B cell (primary cell): ENCODE measurements at regions not wholly inside any gene's neighbourhood (a gene's known extent, or its start where the extent isn't known, plus 50 kb on each side); places are given as distances from the start of the nearest gene placed in this dataset.
A peak's percentile ranks its signal among the peaks of the same experiment; 100 is the strongest.

Source experiments
- ATAC-seq: fragments of 200-7000 bp; cut with Tn5 transposase; one replicate; pipeline ENCODE4 v1.10.0; 2021; ENCODE audit warnings: low read depth, mild to moderate bottlenecking, moderate number of reproducible peaks, moderate library complexity
- CTCF ChIA-PET: fragments of 350-600 bp; sonication (Branson Sonifier 250); formaldehyde crosslinking; loops from one replicate; lab custom pipeline; 2021; ENCODE audit warnings: antibody characterized with exemption, inconsistent platforms; lab: Charles Lee
- POLR2A ChIA-PET: fragments of 350-600 bp; sonication (Branson Sonifier 250); formaldehyde crosslinking; loops from one replicate; lab custom pipeline; 2021; ENCODE audit warnings: antibody characterized with exemption; lab: Charles Lee
- DNase-seq: peaks from one replicate; pipeline ENCODE4 v3.0.0; 2013
- H2AFZ ChIP-seq: 2 replicates; pipeline ENCODE4 v1.6.1; 2012; ENCODE audit warnings: mild to moderate bottlenecking, low read depth, low read length; ENCODE audit not compliant: insufficient read depth, poor library complexity, severe bottlenecking
- H3K27ac ChIP-seq, 2 donors: 1 replicate in 1 of 2; 2 replicates in 1 of 2; pipeline ENCODE4 v1.5.1; 2012 to 2013; ENCODE audit warnings: low read length in 2 of 2, mild to moderate bottlenecking in 2 of 2, moderate library complexity in 1 of 2
- H3K27me3 ChIP-seq, 4 experiments: fragments of 200-600 bp in 1 of 4; sonication (generic) in 1 of 4; replicated peaks in 1 of 4; 1 replicate in 2 of 4; 2 replicates in 2 of 4; pipeline versions ENCODE4 v1.6.1 to v1.7.0; 2013 to 2016; ENCODE audit warnings: low read length in 3 of 4, mild to moderate bottlenecking in 2 of 4, mixed read lengths in 1 of 4, moderate library complexity in 1 of 4; ENCODE audit not compliant: insufficient read depth in 4 of 4, control insufficient read depth in 3 of 4; ENCODE audit errors: control extremely low read depth in 1 of 4
- H3K36me3 ChIP-seq, 2 experiments: replicated peaks in 1 of 2; 1 replicate in 1 of 2; 2 replicates in 1 of 2; pipeline versions ENCODE4 v1.6.1 to v1.7.1; 2013; ENCODE audit warnings: low read length in 1 of 2; ENCODE audit not compliant: insufficient read depth in 2 of 2, control insufficient read depth in 1 of 2; ENCODE audit errors: control extremely low read depth in 1 of 2, extremely low read depth in 1 of 2
- H3K4me1 ChIP-seq, 2 donors: fragments of 200-600 bp in 1 of 2; sonication (generic) in 1 of 2; 1 replicate in 1 of 2; 2 replicates in 1 of 2; pipeline versions ENCODE4 v1.5.1 to v1.6.1; 2013 to 2017; ENCODE audit warnings: low read length in 2 of 2; ENCODE audit not compliant: control insufficient read depth in 2 of 2, insufficient read depth in 2 of 2
- H3K4me2 ChIP-seq: replicated peaks from 2 replicates; pipeline ENCODE3; 2012; ENCODE audit warnings: mild to moderate bottlenecking, low read depth, low read length; ENCODE audit not compliant: poor library complexity, severe bottlenecking
- H3K4me3 ChIP-seq, 5 experiments: fragments of 200-600 bp in 1 of 5; sonication (generic) in 1 of 5; 1 replicate in 3 of 5; 2 replicates in 2 of 5; pipeline versions ENCODE4 v1.5.1 to v1.7.0; 2011 to 2016; ENCODE audit warnings: low read length in 4 of 5, mild to moderate bottlenecking in 4 of 5, low read depth in 2 of 5, control low read depth in 1 of 5, moderate library complexity in 1 of 5; ENCODE audit not compliant: insufficient read depth in 1 of 5; ENCODE audit errors: control extremely low read depth in 1 of 5, extremely low read depth in 1 of 5
- H3K79me2 ChIP-seq: fragments of 200-600 bp; sonication (generic); one replicate; pipeline ENCODE4 v1.6.0; 2016; ENCODE audit warnings: low read length; ENCODE audit not compliant: control insufficient read depth, insufficient read depth
- H3K9ac ChIP-seq: fragments of 200-600 bp; sonication (generic); 2 replicates; pipeline ENCODE4 v1.6.1; 2017; ENCODE audit warnings: mild to moderate bottlenecking, low read length, moderate library complexity
- H3K9me3 ChIP-seq, 3 donors: one replicate each; pipeline versions ENCODE4 v1.6.1 to v1.7.1; 2013; ENCODE audit warnings: low read length in 2 of 3; ENCODE audit not compliant: control insufficient read depth in 2 of 3, insufficient read depth in 1 of 3; ENCODE audit errors: control extremely low read depth in 1 of 3
- H4K20me1 ChIP-seq: 2 replicates; pipeline ENCODE4 v1.6.0; 2012; ENCODE audit warnings: mild to moderate bottlenecking, low read length; ENCODE audit not compliant: insufficient read depth, control insufficient read depth, poor library complexity, severe bottlenecking
- H3K27ac Mint-ChIP-seq: one replicate; pipeline ENCODE4 v1.8.0; 2021; ENCODE audit warnings: mixed read lengths
- H3K27me3 Mint-ChIP-seq: one replicate; pipeline ENCODE4 v1.8.0; 2021; ENCODE audit warnings: mixed read lengths
- H3K4me1 Mint-ChIP-seq: one replicate; pipeline ENCODE4 v1.8.0; 2021; ENCODE audit warnings: mixed read lengths
- H3K4me3 Mint-ChIP-seq: one replicate; pipeline ENCODE4 v1.8.0; 2021; ENCODE audit warnings: mixed read lengths
- H3K9me3 Mint-ChIP-seq: one replicate; pipeline ENCODE4 v1.8.0; 2022; ENCODE audit warnings: mixed read lengths; ENCODE audit not compliant: insufficient read depth
- CTCF ChIP-seq: fragments of 200-600 bp; IDR thresholded peaks from one replicate; pipeline ENCODE4 v1.8.0; 2022; ENCODE audit warnings: antibody characterized with exemption, mild to moderate bottlenecking
- EZH2 ChIP-seq: IDR thresholded peaks from 2 replicates; pipeline ENCODE4 v1.6.1; 2012; ENCODE audit warnings: borderline replicate concordance, low read depth, mild to moderate bottlenecking, moderate library complexity, low read length; ENCODE audit not compliant: insufficient read depth, poor library complexity, severe bottlenecking
- WGBS: methylation state at CpG from one replicate; pipeline ENCODE4 v1.1.5; 2013; ENCODE audit warnings: missing lambda C conversion rate; ENCODE audit not compliant: insufficient coverage; 5-methylcytosine and 5-hydroxymethylcytosine counted together
- intact Hi-C: fragments of 100-400 bp; cut with micrococcal nuclease; formaldehyde crosslinking; loops from one replicate; pipeline ENCODE4 v1.10.0; 2022

GRCh38 chr6:14718861-14719260, 527.0 kb upstream of the JARID2 start:
- no peaks in the 10 kb centered on the region for H3K9me3 Mint-ChIP-seq
- TF ChIP-seq CTCF: no peak
- TF ChIP-seq EZH2: no peak
- Histone ChIP-seq H3K4me1 (peaks cover 83 to 84% of the 10 kb centered on the region in 2 donors), H3K27ac (peak overlapping the region; percentile 40 to 82), H3K4me2 (peak overlapping the region; percentile 70), H3K36me3 (no peaks in the 10 kb centered on the region), H2AFZ (peak overlapping the region; percentile 65), H4K20me1 (no peaks in the 10 kb centered on the region), H3K79me2 (no peaks in the 10 kb centered on the region), H3K27me3 (no peaks in the 10 kb centered on the region), H3K9me3 (peaks cover 0 to 7% (median 0%) of the 10 kb centered on the region in 3 donors), H3K9ac (peak overlapping the region; percentile 56), H3K4me3 (peak overlapping the region in 3 of 5 experiments; percentile 2 to 58 (median 47))
- ChIA-PET CTCF (interaction anchor here (1.6 kb wide), 1 partner anchor 10 kb away, joined by 10 read pairs; no protein-coding TSS in a partner anchor), POLR2A (interaction anchor here (0.8 kb wide), 1 partner anchor 80 kb away, joined by 3 read pairs; no protein-coding TSS in a partner anchor)
- H3K4me1 Mint-ChIP-seq: peaks cover 82% of the 10 kb centered on the region
- intact Hi-C loops: loop anchor here (5.0 kb wide), 1 partner anchor 507 kb away; no protein-coding TSS in a partner anchor
- no peaks in the 10 kb centered on the region for H3K27me3 Mint-ChIP-seq
- H3K27ac Mint-ChIP-seq: peak overlapping the region; percentile 95
- no peak for DNase-seq
- WGBS: no CpG with 5 or more reads among the region's 4 CpGs
- no peak for ATAC-seq
- H3K4me3 Mint-ChIP-seq: peak overlapping the region; percentile 87

GRCh38 chr6:14719270-14719669, 526.6 kb upstream of the JARID2 start:
- Histone ChIP-seq H2AFZ (peak overlapping the region; percentile 65), H3K27ac (peak overlapping the region; percentile 40 to 82), H4K20me1 (no peaks in the 10 kb centered on the region), H3K9me3 (peaks cover 0 to 7% (median 0%) of the 10 kb centered on the region in 3 donors), H3K27me3 (no peaks in the 10 kb centered on the region), H3K4me1 (peaks cover 83 to 84% of the 10 kb centered on the region in 2 donors), H3K4me3 (peak overlapping the region in 3 of 5 experiments; percentile 2 to 58 (median 47)), H3K4me2 (peak overlapping the region; percentile 70), H3K79me2 (no peaks in the 10 kb centered on the region), H3K9ac (peak overlapping the region; percentile 56), H3K36me3 (no peaks in the 10 kb centered on the region)
- DNase-seq (no peak), ATAC-seq (peak; percentile 26)
- no peaks in the 10 kb centered on the region for H3K27me3 Mint-ChIP-seq
- peaks cover 84% of the 10 kb centered on the region for H3K4me1 Mint-ChIP-seq
- H3K27ac Mint-ChIP-seq: peak overlapping the region; percentile 95
- POLR2A ChIA-PET: interaction anchor here (0.7 to 0.8 kb wide), 2 partner anchors 80 to 136 kb away, joined by 3 read pairs; no protein-coding TSS in a partner anchor
- TF ChIP-seq EZH2: no peak
- TF ChIP-seq CTCF: no peak
- CTCF ChIA-PET: no interaction called here
- H3K4me3 Mint-ChIP-seq: peak overlapping the region; percentile 87
- no peaks in the 10 kb centered on the region for H3K9me3 Mint-ChIP-seq
- WGBS: 13% methylated on average over 4 of the region's 7 CpGs
- intact Hi-C loops: loop anchor here (5.0 kb wide), 1 partner anchor 507 kb away; no protein-coding TSS in a partner anchor
